HG03064 (cell line): ENCODE measurements at regions not wholly inside any gene's neighbourhood (a gene's known extent, or its start where the extent isn't known, plus 50 kb on each side); places are given as distances from the start of the nearest gene placed in this dataset.

Experiments
- ATAC-seq: cut with Tn5 transposase; IDR thresholded peaks from one replicate; pipeline ENCODE4 v1.9.1; 2021; ENCODE audit warnings: low read depth; ENCODE audit not compliant: unreplicated experiment

- ATAC-seq = no peak
Measured at GRCh38 chr18:25457126-25457525, 105.2 kb upstream of the ZNF521 start.

GRCh38 chr18:25456334-25457010, 104.5 kb upstream of the ZNF521 start:
- ATAC-seq = no peak

- ATAC-seq = no peak
Measured at GRCh38 chr18:25455646-25456045, 103.7 kb upstream of the ZNF521 start.

GRCh38 chr18:25455159-25455558, 103.2 kb upstream of the ZNF521 start:
- no peak for ATAC-seq

- ATAC-seq = no peak
Measured at GRCh38 chr18:25454730-25455129, 102.8 kb upstream of the ZNF521 start.

- ATAC-seq = no peak
Measured at GRCh38 chr18:25454270-25454659, 102.3 kb upstream of the ZNF521 start.

- ATAC-seq = no peak
Measured at GRCh38 chr18:25453556-25454269, 101.7 kb upstream of the ZNF521 start.

- no peak for ATAC-seq
Measured at GRCh38 chr18:25451077-25451658, 99.2 kb upstream of the ZNF521 start.

- no peak for ATAC-seq
Measured at GRCh38 chr18:25449046-25449445, 97.1 kb upstream of the ZNF521 start.

GRCh38 chr18:25446972-25447371, 95.0 kb upstream of the ZNF521 start:
- ATAC-seq = no peak

GRCh38 chr18:25445430-25445829, 93.5 kb upstream of the ZNF521 start:
- no peak for ATAC-seq

GRCh38 chr18:25443776-25444175, 91.8 kb upstream of the ZNF521 start:
- no peak for ATAC-seq

- no peak for ATAC-seq
Measured at GRCh38 chr18:25435149-25435782, 83.3 kb upstream of the ZNF521 start.

GRCh38 chr18:25434745-25435144, 82.8 kb upstream of the ZNF521 start:
- no peak for ATAC-seq

GRCh38 chr18:25433590-25433989, 81.6 kb upstream of the ZNF521 start:
- ATAC-seq = no peak

- no peak for ATAC-seq
Measured at GRCh38 chr18:25425024-25425423, 73.1 kb upstream of the ZNF521 start.

GRCh38 chr18:25423760-25424159, 71.8 kb upstream of the ZNF521 start:
- no peak for ATAC-seq

- ATAC-seq = no peak
Measured at GRCh38 chr18:25423267-25423666, 71.3 kb upstream of the ZNF521 start.

GRCh38 chr18:25422230-25422629, 70.3 kb upstream of the ZNF521 start:
- ATAC-seq = no peak

GRCh38 chr18:25420077-25420825, 68.3 kb upstream of the ZNF521 start:
- ATAC-seq = no peak

GRCh38 chr18:25416374-25416773, 64.4 kb upstream of the ZNF521 start:
- no peak for ATAC-seq
